GM23338 (cell line): ENCODE measurements at regions not wholly inside any gene's neighbourhood (a gene's known extent, or its start where the extent isn't known, plus 50 kb on each side); places are given as distances from the start of the nearest gene placed in this dataset.
A peak's percentile ranks its signal among the peaks of the same experiment; 100 is the strongest.

Source experiments
- ATAC-seq: fragments of 200-7000 bp; cut with Tn5 transposase; 3 replicates; pipeline ENCODE4 v1.9.1; 2020
- DNase-seq: peaks from one replicate; pipeline ENCODE4 v3.0.0-alpha.2; 2015; ENCODE audit warnings: low spot score
- H2AFZ ChIP-seq: fragments of 200-600 bp; sonication (generic); 2 replicates; pipeline ENCODE4 v1.8.0; 2016; ENCODE audit warnings: antibody characterized with exemption, mild to moderate bottlenecking, moderate library complexity
- H3F3A ChIP-seq: fragments of 200-600 bp; sonication (generic); replicated peaks from 2 replicates; pipeline ENCODE4 v1.8.0; 2017; ENCODE audit warnings: antibody characterized with exemption, mixed run types, low read depth
- H3K27ac ChIP-seq: fragments of 200-600 bp; sonication (generic); 2 replicates; pipeline ENCODE4 v1.6.1; 2016; ENCODE audit warnings: low read depth
- H3K27me3 ChIP-seq: fragments of 200-600 bp; sonication (generic); 2 replicates; pipeline ENCODE4 v1.8.0; 2016; ENCODE audit warnings: mild to moderate bottlenecking, mixed run types, moderate library complexity; ENCODE audit not compliant: insufficient read depth
- H3K36me3 ChIP-seq: fragments of 200-600 bp; sonication (generic); 2 replicates; pipeline ENCODE4 v1.8.0; 2016; ENCODE audit warnings: mild to moderate bottlenecking; ENCODE audit not compliant: insufficient read depth
- H3K4me1 ChIP-seq: fragments of 200-600 bp; sonication (generic); 2 replicates; pipeline ENCODE4 v1.8.0; 2016; ENCODE audit warnings: mild to moderate bottlenecking, moderate library complexity; ENCODE audit not compliant: insufficient read depth
- H3K4me2 ChIP-seq: fragments of 200-600 bp; sonication (generic); 2 replicates; pipeline ENCODE4 v1.7.1; 2017; ENCODE audit warnings: mixed run types
- H3K4me3 ChIP-seq: fragments of 200-600 bp; sonication (generic); 2 replicates; pipeline ENCODE4 v1.6.1; 2016; ENCODE audit warnings: mixed run types
- H3K79me2 ChIP-seq: fragments of 200-600 bp; sonication (generic); replicated peaks from 2 replicates; pipeline ENCODE4 v1.8.0; 2017; ENCODE audit warnings: mild to moderate bottlenecking; ENCODE audit not compliant: insufficient read depth
- H3K9me2 ChIP-seq: fragments of 200-600 bp; sonication (generic); 2 replicates; pipeline ENCODE4 v1.8.0; 2017; ENCODE audit not compliant: insufficient read depth
- H4K20me1 ChIP-seq: fragments of 200-600 bp; sonication (generic); replicated peaks from 2 replicates; pipeline ENCODE4 v1.8.0; 2017; ENCODE audit warnings: mild to moderate bottlenecking; ENCODE audit not compliant: insufficient read depth
- H3K27ac Mint-ChIP-seq: 2 replicates; pipeline ENCODE4 v1.8.0; 2020; ENCODE audit warnings: inconsistent platforms, mild to moderate bottlenecking, moderate library complexity, mixed read lengths
- H3K27me3 Mint-ChIP-seq: 3 replicates; pipeline ENCODE4 v1.8.0; 2022; ENCODE audit warnings: low read depth, mild to moderate bottlenecking, moderate library complexity, mixed read lengths, inconsistent platforms; ENCODE audit not compliant: insufficient read depth, poor library complexity
- H3K36me3 Mint-ChIP-seq: 3 replicates; pipeline ENCODE4 v1.8.0; 2021; ENCODE audit warnings: low read depth, mild to moderate bottlenecking, inconsistent platforms, moderate library complexity, mixed read lengths
- H3K4me1 Mint-ChIP-seq: 3 replicates; pipeline ENCODE4 v1.8.0; 2020; ENCODE audit warnings: mild to moderate bottlenecking, inconsistent platforms, mixed read lengths
- H3K4me3 Mint-ChIP-seq: 3 replicates; pipeline ENCODE4 v1.8.0; 2021; ENCODE audit warnings: moderate library complexity, mild to moderate bottlenecking, inconsistent platforms, mixed read lengths
- H3K9me3 Mint-ChIP-seq: 3 replicates; pipeline ENCODE4 v1.8.0; 2020; ENCODE audit warnings: moderate library complexity, mild to moderate bottlenecking, inconsistent platforms, mixed read lengths
- CREB1 ChIP-seq: fragments of 250-450 bp; sonication (Bioruptor Pico); IDR thresholded peaks from 2 replicates; pipeline ENCODE4 v1.5.0; 2020; ENCODE audit warnings: low read depth, mild to moderate bottlenecking, moderate library complexity
- CTCF ChIP-seq, 2 experiments: fragments of 200-600 bp in 1 of 2; sonication (generic) in 1 of 2; conservative IDR thresholded peaks; 2 replicates each; pipeline versions ENCODE4 v1.5.1 to v1.6.1; 2016 to 2017; ENCODE audit warnings: antibody characterized with exemption in 2 of 2, low read depth in 2 of 2, mild to moderate bottlenecking in 2 of 2, moderate library complexity in 1 of 2
- ETS1 ChIP-seq: IDR thresholded peaks from 2 replicates; pipeline ENCODE4 v1.6.1; 2016; ENCODE audit warnings: antibody characterized with exemption
- EZH2 ChIP-seq: fragments of 200-600 bp; sonication (generic); IDR thresholded peaks from one replicate; pipeline ENCODE4 v1.8.0; 2017; ENCODE audit warnings: antibody characterized with exemption, mild to moderate bottlenecking, low read depth; ENCODE audit not compliant: unreplicated experiment
- EZH2phosphoT487 ChIP-seq: fragments of 200-600 bp; sonication (generic); IDR thresholded peaks from one replicate; pipeline ENCODE4 v1.8.1; 2018; ENCODE audit warnings: antibody characterized with exemption; ENCODE audit not compliant: unreplicated experiment
- JUNB ChIP-seq: IDR thresholded peaks from one replicate; pipeline ENCODE4 v1.6.1; 2016; ENCODE audit warnings: antibody characterized with exemption; ENCODE audit not compliant: unreplicated experiment
- NANOG ChIP-seq: IDR thresholded peaks from 2 replicates; pipeline ENCODE4 v1.6.1; 2016; ENCODE audit warnings: antibody characterized with exemption, borderline replicate concordance
- POLR2AphosphoS5 ChIP-seq: IDR thresholded peaks from 2 replicates; pipeline ENCODE4 v1.6.1; 2016; ENCODE audit warnings: antibody characterized with exemption, low read depth
- REST ChIP-seq: IDR thresholded peaks from one replicate; pipeline ENCODE4 v1.6.1; 2018; ENCODE audit warnings: antibody characterized with exemption; ENCODE audit not compliant: unreplicated experiment
- STAT1 ChIP-seq: IDR thresholded peaks from one replicate; pipeline ENCODE4 v1.6.1; 2016; ENCODE audit warnings: antibody characterized with exemption; ENCODE audit not compliant: unreplicated experiment
- ZNF114 ChIP-seq: fragments of 250-450 bp; sonication (Bioruptor Pico); IDR thresholded peaks from 2 replicates; pipeline ENCODE4 v1.5.0; 2020; ENCODE audit warnings: mild to moderate bottlenecking, moderate library complexity
- ZNF331 ChIP-seq: fragments of 250-450 bp; sonication (Bioruptor Pico); IDR thresholded peaks from 2 replicates; pipeline ENCODE4 v1.5.0; 2020; ENCODE audit warnings: low read depth, mild to moderate bottlenecking, moderate library complexity
- ZNF462 ChIP-seq: fragments of 250-450 bp; sonication (Bioruptor Pico); IDR thresholded peaks from 2 replicates; pipeline ENCODE4 v1.5.0; 2020; ENCODE audit warnings: mild to moderate bottlenecking, moderate library complexity

GRCh38 chr11:134997652-134998320 lies 585.7 kb upstream of the B3GAT1 start:
- Histone ChIP-seq H4K20me1 (no peaks in the 10 kb centered on the region), H3F3A (no peaks in the 10 kb centered on the region), H3K4me1 (peaks cover 30% of the 10 kb centered on the region), H3K9me2 (peaks cover 3% of the 10 kb centered on the region; the same call in 1 of the 2 replicates), H3K27ac (no peak overlapping the region), H3K4me3 (no peak overlapping the region), H2AFZ (no peak overlapping the region), H3K36me3 (no peaks in the 10 kb centered on the region), H3K4me2 (no peak overlapping the region), H3K27me3 (no peaks in the 10 kb centered on the region), H3K79me2 (no peaks in the 10 kb centered on the region)
- Mint-ChIP-seq H3K27ac (0 out of 2 replicates have a peak overlapping the region, but pooled peaks have one; percentile 7), H3K27me3 (peaks cover 8% of the 10 kb centered on the region), H3K9me3 (no peaks in the 10 kb centered on the region), H3K36me3 (no peaks in the 10 kb centered on the region; the same call in 2 of the 3 replicates), H3K4me3 (no peak overlapping the region), H3K4me1 (peaks cover 56% of the 10 kb centered on the region)
- TF ChIP-seq CREB1 (CRISPR knock-in tag) (no peak), ETS1 (no peak), EZH2phosphoT487 (no peak), ZNF331 (no peak), ZNF114 (CRISPR knock-in tag) (no peak), STAT1 (no peak), CTCF (conservative IDR thresholded peaks at IDR 0.05; ENCODE audit: low read depth in 2 of 2) (no peak), REST (no peak), ZNF462 (CRISPR knock-in tag) (no peak), EZH2 (no peak), JUNB (no peak), NANOG (no peak), POLR2AphosphoS5 (no peak)
- ATAC-seq (no peak), DNase-seq (no peak)
